Suprapubic skin (tissue), 3 donors: ENCODE measurements at regions not wholly inside any gene's neighbourhood (a gene's known extent, or its start where the extent isn't known, plus 50 kb on each side); places are given as distances from the start of the nearest gene placed in this dataset.

ENCODE experiments used
- CTCF ChIP-seq, 2 donors: fragments of 200-600 bp in 1 of 2; fragments of 450-650 bp in 1 of 2; sonication (generic) in 1 of 2; IDR thresholded peaks; one replicate each; pipeline ENCODE4 v1.5.1; 2016 to 2019; ENCODE audit warnings: antibody characterized with exemption in 2 of 2, mild to moderate bottlenecking in 1 of 2, moderate library complexity in 1 of 2
- POLR2A ChIP-seq, 2 donors: fragments of 450-650 bp; IDR thresholded peaks; one replicate each; pipeline ENCODE4 v1.6.1; 2017; ENCODE audit warnings: antibody characterized with exemption in 2 of 2, mild to moderate bottlenecking in 2 of 2, moderate library complexity in 2 of 2

GRCh38 chr14:53237488-53237887, 84.4 kb upstream of the DDHD1 start:
- no peak for TF ChIP-seq CTCF (IDR thresholded peaks at IDR 0.05)
- TF ChIP-seq POLR2A (IDR thresholded peaks at IDR 0.05) = no peak
